ENCODE measurements at regions not wholly inside any gene's neighbourhood (a gene's known extent, or its start where the extent isn't known, plus 50 kb on each side); places are given as distances from the start of the nearest gene placed in this dataset.
"Not testable (repeated sequence)": the region's sequence is repeated elsewhere in the genome, so short reads cannot be mapped to it uniquely, and the experiment has no call there.

DNA sequence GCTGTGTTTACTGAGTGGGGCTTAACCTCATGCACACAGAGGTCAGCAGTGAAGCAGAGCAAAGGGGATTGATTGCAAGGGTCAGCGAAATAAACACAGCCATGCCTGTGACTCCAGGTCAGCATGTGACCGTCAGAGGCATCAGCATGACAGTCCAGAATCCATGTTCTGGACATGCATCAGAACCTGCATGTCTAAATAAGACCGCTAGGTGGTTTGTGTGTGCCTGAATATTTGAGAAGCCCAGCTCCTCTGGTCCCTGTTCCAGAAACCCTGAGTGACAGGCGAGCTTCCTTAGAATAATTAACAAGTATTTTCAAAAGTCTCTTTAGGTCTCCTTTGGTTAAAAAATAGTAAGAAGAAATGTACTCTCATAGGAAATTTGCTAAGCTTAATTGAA lies 460.4 kb upstream of the AMELY start:
- H3K27me3 ChIP-seq (replicated peaks in 1 of 4; ENCODE audit: control extremely low read depth in 1 of 4, control insufficient read depth in 3 of 4, insufficient read depth in 4 of 4, low read length in 3 of 4); H3K9me3 ChIP-seq (ENCODE audit: control extremely low read depth in 1 of 3, control insufficient read depth in 2 of 3, insufficient read depth in 1 of 3, low read length in 2 of 3); H3K4me1 ChIP-seq (ENCODE audit: control insufficient read depth in 2 of 2, insufficient read depth in 2 of 2, low read length in 2 of 2); H3K4me3 ChIP-seq (ENCODE audit: control extremely low read depth in 1 of 5, extremely low read depth in 1 of 5, insufficient read depth in 1 of 5, low read depth in 2 of 5, low read length in 4 of 5); intact Hi-C loops (cut with micrococcal nuclease); H3K9me3 Mint-ChIP-seq (ENCODE audit: insufficient read depth); H3K4me1 Mint-ChIP-seq; H3K79me2 ChIP-seq (ENCODE audit: control insufficient read depth, insufficient read depth, low read length); H4K20me1 ChIP-seq (ENCODE audit: control insufficient read depth, insufficient read depth, low read length, poor library complexity, severe bottlenecking); DNase-seq; POLR2A ChIA-PET; H3K27ac Mint-ChIP-seq; CTCF ChIA-PET; ATAC-seq (ENCODE audit: low read depth); H3K4me3 Mint-ChIP-seq; H3K4me2 ChIP-seq (replicated peaks; ENCODE audit: low read depth, low read length, poor library complexity, severe bottlenecking); H2AFZ ChIP-seq (ENCODE audit: insufficient read depth, low read depth, low read length, poor library complexity, severe bottlenecking); H3K27ac ChIP-seq (ENCODE audit: low read length in 2 of 2); H3K27me3 Mint-ChIP-seq; H3K9ac ChIP-seq (ENCODE audit: low read length): not testable (repeated sequence)
- peaks cover 0 to 23% of the 10 kb centered on the region in 2 experiments for H3K36me3 ChIP-seq (replicated peaks in 1 of 2; ENCODE audit: control extremely low read depth in 1 of 2, control insufficient read depth in 1 of 2, extremely low read depth in 1 of 2, insufficient read depth in 2 of 2, low read length in 1 of 2)
- no CpG with 5 or more reads among the region's 4 CpGs for WGBS (ENCODE audit: insufficient coverage)

GRCh38 chrY:7371026-7371425 lies 459.5 kb upstream of the AMELY start:
- H3K27me3 ChIP-seq (replicated peaks in 1 of 4; ENCODE audit: control extremely low read depth in 1 of 4, control insufficient read depth in 3 of 4, insufficient read depth in 4 of 4, low read length in 3 of 4); H3K9me3 Mint-ChIP-seq (ENCODE audit: insufficient read depth); H3K27ac ChIP-seq (ENCODE audit: low read length in 2 of 2); intact Hi-C loops (cut with micrococcal nuclease); H3K27ac Mint-ChIP-seq; H3K79me2 ChIP-seq (ENCODE audit: control insufficient read depth, insufficient read depth, low read length); DNase-seq; H3K4me3 Mint-ChIP-seq; H3K9ac ChIP-seq (ENCODE audit: low read length); H3K4me2 ChIP-seq (replicated peaks; ENCODE audit: low read depth, low read length, poor library complexity, severe bottlenecking); H2AFZ ChIP-seq (ENCODE audit: insufficient read depth, low read depth, low read length, poor library complexity, severe bottlenecking); H4K20me1 ChIP-seq (ENCODE audit: control insufficient read depth, insufficient read depth, low read length, poor library complexity, severe bottlenecking); H3K27me3 Mint-ChIP-seq; H3K9me3 ChIP-seq (ENCODE audit: control extremely low read depth in 1 of 3, control insufficient read depth in 2 of 3, insufficient read depth in 1 of 3, low read length in 2 of 3); POLR2A ChIA-PET; ATAC-seq (ENCODE audit: low read depth); CTCF ChIA-PET; H3K4me1 ChIP-seq (ENCODE audit: control insufficient read depth in 2 of 2, insufficient read depth in 2 of 2, low read length in 2 of 2); H3K4me3 ChIP-seq (ENCODE audit: control extremely low read depth in 1 of 5, extremely low read depth in 1 of 5, insufficient read depth in 1 of 5, low read depth in 2 of 5, low read length in 4 of 5); H3K4me1 Mint-ChIP-seq: not testable (repeated sequence)
- H3K36me3 ChIP-seq (replicated peaks in 1 of 2; ENCODE audit: control extremely low read depth in 1 of 2, control insufficient read depth in 1 of 2, extremely low read depth in 1 of 2, insufficient read depth in 2 of 2, low read length in 1 of 2), result peaks cover 0 to 20% of the 10 kb centered on the region in 2 experiments
- whole genome bisulfite sequencing (ENCODE audit: insufficient coverage), result no CpG with 5 or more reads among the region's 6 CpGs

DNA sequence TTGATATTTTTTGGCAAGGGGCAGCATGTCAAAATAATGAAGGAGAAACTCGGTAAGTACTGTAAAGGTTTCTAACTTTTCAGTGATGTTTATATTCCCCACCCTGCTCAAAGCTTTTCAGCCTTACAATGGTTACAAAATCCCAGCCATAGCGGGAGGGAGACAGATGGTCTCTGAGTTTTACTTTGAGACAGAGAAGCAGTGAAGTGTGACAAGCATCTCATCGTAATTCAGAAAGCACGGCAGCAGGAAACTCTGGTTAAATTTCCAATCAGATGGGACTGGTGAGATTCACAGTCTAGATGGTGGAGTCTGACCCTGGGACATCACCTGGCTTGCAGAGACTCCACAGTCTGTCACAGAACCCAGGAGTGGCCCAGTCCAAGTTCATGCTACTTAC lies 448.0 kb upstream of the AMELY start:
- ATAC-seq (ENCODE audit: low read depth) (no peak), DNase-seq (no peak)
- Mint-ChIP-seq H3K4me1 (peaks cover 2% of the 10 kb centered on the region), H3K4me3 (no peak overlapping the region), H3K9me3 (ENCODE audit: insufficient read depth) (no peaks in the 10 kb centered on the region), H3K27ac (no peak overlapping the region), H3K27me3 (no peaks in the 10 kb centered on the region)
- no peaks in the 10 kb centered on the region for H3K4me1 ChIP-seq (ENCODE audit: control insufficient read depth in 2 of 2, insufficient read depth in 2 of 2, low read length in 2 of 2)
- WGBS (ENCODE audit: insufficient coverage), result 8% methylated on average over 2 of the region's 4 CpGs
- TF ChIP-seq, protein P1, sequence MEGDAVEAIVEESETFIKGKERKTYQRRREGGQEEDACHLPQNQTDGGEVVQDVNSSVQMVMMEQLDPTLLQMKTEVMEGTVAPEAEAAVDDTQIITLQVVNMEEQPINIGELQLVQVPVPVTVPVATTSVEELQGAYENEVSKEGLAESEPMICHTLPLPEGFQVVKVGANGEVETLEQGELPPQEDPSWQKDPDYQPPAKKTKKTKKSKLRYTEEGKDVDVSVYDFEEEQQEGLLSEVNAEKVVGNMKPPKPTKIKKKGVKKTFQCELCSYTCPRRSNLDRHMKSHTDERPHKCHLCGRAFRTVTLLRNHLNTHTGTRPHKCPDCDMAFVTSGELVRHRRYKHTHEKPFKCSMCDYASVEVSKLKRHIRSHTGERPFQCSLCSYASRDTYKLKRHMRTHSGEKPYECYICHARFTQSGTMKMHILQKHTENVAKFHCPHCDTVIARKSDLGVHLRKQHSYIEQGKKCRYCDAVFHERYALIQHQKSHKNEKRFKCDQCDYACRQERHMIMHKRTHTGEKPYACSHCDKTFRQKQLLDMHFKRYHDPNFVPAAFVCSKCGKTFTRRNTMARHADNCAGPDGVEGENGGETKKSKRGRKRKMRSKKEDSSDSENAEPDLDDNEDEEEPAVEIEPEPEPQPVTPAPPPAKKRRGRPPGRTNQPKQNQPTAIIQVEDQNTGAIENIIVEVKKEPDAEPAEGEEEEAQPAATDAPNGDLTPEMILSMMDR (IDR thresholded peaks at IDR 0.05), result no peak
- no peak for TF ChIP-seq EZH2 (IDR thresholded peaks at IDR 0.05; ENCODE audit: borderline replicate concordance, insufficient read depth, low read depth, low read length, poor library complexity, severe bottlenecking)
- no peak overlapping the region for H3K27ac ChIP-seq (ENCODE audit: low read length in 2 of 2)
- H3K9me3 ChIP-seq (ENCODE audit: control extremely low read depth in 1 of 3, control insufficient read depth in 2 of 3, insufficient read depth in 1 of 3, low read length in 2 of 3), result peaks cover 0 to 3% (median 0%) of the 10 kb centered on the region in 3 donors
- H2AFZ ChIP-seq (ENCODE audit: insufficient read depth, low read depth, low read length, poor library complexity, severe bottlenecking), result no peak overlapping the region
- no peaks in the 10 kb centered on the region for H3K79me2 ChIP-seq (ENCODE audit: control insufficient read depth, insufficient read depth, low read length)
- H3K4me2 ChIP-seq (replicated peaks; ENCODE audit: low read depth, low read length, poor library complexity, severe bottlenecking), result no peak overlapping the region
- no peaks in the 10 kb centered on the region for H3K27me3 ChIP-seq (replicated peaks in 1 of 4; ENCODE audit: control extremely low read depth in 1 of 4, control insufficient read depth in 3 of 4, insufficient read depth in 4 of 4, low read length in 3 of 4)
- POLR2A ChIA-PET, result no interaction called here
- H3K9ac ChIP-seq (ENCODE audit: low read length), result no peak overlapping the region
- no peak overlapping the region for H3K4me3 ChIP-seq (ENCODE audit: control extremely low read depth in 1 of 5, extremely low read depth in 1 of 5, insufficient read depth in 1 of 5, low read depth in 2 of 5, low read length in 4 of 5)
- intact Hi-C loops (cut with micrococcal nuclease), result no loop called here
- CTCF ChIA-PET, result no interaction called here
- peaks cover 0 to 26% of the 10 kb centered on the region in 2 experiments for H3K36me3 ChIP-seq (replicated peaks in 1 of 2; ENCODE audit: control extremely low read depth in 1 of 2, control insufficient read depth in 1 of 2, extremely low read depth in 1 of 2, insufficient read depth in 2 of 2, low read length in 1 of 2)
- H4K20me1 ChIP-seq (ENCODE audit: control insufficient read depth, insufficient read depth, low read length, poor library complexity, severe bottlenecking), result no peaks in the 10 kb centered on the region

Data from B cell (primary cell).